NCI-H1092 treated with DMSO at 0.1 percent for 48 hours (cell line): ENCODE measurements at regions not wholly inside any gene's neighbourhood (a gene's known extent, or its start where the extent isn't known, plus 50 kb on each side); places are given as distances from the start of the nearest gene placed in this dataset.

Experiments
- DNase-seq: peaks from one replicate; lab custom pipeline; 2025; lab: John Stamatoyannopoulos, UW

DNA sequence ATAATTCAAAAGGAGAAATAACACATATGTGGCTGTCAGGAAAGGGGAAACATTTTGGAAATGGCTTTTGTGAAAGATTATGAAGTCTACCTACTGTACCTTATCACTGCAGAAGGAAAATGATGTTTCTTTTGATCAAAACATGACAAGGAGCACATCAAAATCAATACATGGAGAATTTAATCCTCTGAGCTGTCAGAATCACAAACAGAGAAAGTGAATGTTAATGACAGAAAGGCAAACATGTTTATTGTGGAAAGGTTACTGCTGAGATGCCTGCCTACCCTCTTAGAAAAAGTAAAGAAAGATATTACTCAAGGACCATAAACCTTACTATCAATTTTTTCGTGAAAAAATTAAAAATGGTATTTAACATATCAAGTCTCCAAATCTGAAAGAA, 794.5 kb upstream of the GYPC start:
- no peak for DNase-seq

- no peak for DNase-seq
Observed at GRCh38 chr2:125867908-125868307, 788.0 kb upstream of the GYPC start.

- no peak for DNase-seq
Observed at GRCh38 chr2:125870264-125870663, 785.7 kb upstream of the GYPC start.

GRCh38 chr2:125870746-125871145, 785.2 kb upstream of the GYPC start:
- no peak for DNase-seq

- no peak for DNase-seq
Observed at GRCh38 chr2:125874564-125874963, 781.4 kb upstream of the GYPC start.

- no peak for DNase-seq
Observed at GRCh38 chr2:125885340-125885739, 770.6 kb upstream of the GYPC start.

DNA sequence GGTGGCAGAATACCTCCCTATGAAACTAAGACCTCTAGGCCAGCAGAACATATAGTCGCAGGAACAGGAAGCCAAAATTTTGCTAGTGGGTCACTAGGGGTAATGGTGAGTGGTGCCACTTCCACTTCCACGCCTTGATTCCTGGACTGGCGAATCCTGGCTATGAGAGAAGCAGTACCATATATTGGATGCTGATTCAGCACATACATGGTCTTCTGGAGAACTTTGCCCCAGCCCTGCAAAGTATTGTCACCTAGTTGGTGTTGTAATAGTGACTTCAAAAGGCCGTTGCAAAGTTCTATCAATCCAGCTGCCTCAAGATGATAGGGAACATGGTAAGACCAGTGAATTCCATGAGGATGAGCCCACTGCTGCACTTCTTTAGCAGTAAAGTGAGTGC, 769.8 kb upstream of the GYPC start:
- DNase-seq = no peak

GRCh38 chr2:125901278-125901677, 754.7 kb upstream of the GYPC start:
- DNase-seq = no peak

DNA sequence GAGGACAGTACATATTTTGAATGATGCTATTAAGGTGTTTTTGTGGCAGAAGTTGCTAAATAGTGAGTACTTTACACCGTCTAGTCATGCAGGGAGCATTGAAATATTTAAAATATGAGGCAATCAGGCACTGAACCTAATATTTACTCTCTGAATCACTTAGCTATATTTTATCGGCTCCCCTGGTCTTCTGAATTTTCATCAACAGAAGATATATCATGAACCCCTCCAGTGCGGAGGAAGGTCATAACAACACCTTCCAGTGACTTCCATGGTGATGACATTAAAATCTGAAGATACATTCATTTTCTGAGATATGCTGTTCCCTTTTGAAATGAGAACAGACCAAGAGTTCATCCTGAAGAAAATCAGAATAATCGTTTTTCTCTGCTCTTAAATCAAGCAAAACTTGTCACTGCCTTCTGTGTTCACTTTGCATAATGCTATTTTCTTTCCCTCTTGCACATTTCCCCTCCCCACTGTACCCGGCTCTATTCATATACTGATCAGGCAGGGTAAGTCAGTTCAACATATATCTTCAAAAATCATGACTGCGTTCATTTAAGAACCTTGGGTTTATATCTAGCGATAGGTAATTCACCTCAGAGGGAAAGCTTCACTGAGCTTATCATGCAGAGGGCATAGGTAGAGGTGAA, 729.9 kb upstream of the GYPC start:
- no peak for DNase-seq

- no peak for DNase-seq
Observed at GRCh38 chr2:125935559-125935958, 720.4 kb upstream of the GYPC start.

GRCh38 chr2:125942585-125943424, 713.2 kb upstream of the GYPC start:
- no peak for DNase-seq

DNA sequence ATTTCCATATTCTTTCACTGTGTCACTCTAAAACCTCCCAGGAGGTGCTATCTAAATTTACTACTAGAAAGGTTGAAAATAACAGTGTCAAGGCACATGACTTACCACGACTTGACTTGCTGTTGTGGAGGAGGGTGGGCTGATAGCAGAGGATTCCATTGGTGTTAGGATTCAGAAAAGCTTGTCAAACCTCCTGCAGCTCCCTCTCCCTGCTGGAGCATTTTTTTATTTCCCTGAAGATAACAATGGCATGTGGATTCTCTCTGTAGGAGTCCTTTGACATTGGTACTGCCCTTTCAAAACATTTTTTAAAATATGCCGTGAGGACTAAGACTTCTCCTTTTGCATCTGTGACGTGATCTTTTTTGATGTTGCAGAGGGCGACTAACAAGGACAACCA, 696.9 kb upstream of the GYPC start:
- DNase-seq = no peak

DNA sequence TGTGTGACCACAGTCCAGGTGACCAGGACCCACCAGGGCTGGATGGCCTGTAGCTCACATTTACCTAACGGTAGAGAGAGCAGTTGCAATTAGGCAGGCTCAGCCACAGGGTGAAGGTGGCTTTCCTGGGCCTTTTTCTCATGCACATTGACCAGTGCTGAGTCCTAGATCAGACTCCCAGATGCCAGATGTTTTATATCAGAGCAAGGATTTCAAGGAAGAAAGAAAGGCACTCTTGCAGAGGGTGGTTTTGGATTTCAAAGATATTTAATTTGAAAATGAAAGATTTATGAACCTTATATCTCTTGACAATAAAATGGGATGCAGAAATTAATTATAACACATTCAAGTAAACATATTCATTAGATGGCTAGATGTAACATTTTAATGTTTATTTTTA, 694.2 kb upstream of the GYPC start:
- DNase-seq = no peak

- DNase-seq = no peak
Observed at GRCh38 chr2:125979886-125980285, 676.1 kb upstream of the GYPC start.

- DNase-seq = no peak
Observed at GRCh38 chr2:125983364-125983763, 672.6 kb upstream of the GYPC start.

DNA sequence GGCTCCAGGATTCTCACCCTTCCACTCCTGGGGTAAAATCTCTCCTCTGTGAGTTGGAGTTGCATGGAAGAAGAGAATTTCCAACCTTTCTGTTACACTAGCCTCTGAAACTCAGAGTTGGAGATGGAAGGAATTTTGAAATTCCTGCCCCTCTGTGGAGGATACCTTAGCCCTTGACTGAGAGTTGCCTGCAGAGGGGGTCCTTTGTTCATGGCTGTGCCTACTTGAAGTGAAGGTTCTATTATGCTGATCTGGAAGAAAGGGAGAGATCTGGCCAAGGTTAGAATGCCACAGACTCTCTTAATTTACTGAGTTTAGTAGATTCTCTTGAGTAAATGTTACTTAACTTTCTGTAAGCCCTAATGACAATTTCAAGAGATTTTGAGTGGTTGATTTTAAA, 626.6 kb upstream of the GYPC start:
- no peak for DNase-seq

- DNase-seq = no peak
Observed at GRCh38 chr2:126038861-126039260, 617.1 kb upstream of the GYPC start.

DNA sequence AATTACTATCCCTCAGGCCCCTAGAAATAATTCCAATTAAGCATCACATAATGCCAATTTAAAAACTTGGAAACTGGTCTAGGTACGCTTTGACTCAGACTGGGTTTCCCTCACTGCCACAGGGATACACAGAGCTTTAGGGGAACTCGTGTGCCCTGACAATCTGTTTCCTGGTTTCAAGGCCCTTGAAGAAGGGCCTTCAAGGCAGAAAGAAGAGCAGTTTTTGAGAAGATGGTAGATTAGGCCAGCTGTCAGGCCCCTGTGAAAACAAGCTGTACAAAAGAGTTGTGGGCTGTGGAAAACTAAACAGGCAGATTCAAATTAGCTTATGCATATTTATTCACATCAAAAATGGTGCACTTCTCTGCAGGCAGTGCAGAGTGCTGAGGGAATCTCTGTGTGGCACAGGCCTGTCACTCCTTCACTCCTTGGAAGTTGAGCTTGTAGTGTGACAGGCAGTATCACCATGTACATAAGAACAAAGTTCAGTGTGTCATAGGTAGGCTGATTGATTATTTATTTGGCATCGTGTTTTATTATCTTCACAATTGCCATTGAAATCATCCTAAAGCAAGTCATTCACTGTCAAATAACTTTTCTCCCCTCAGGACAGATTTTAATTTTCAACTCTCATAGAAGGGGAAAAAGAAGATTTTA, 614.4 kb upstream of the GYPC start:
- no peak for DNase-seq

GRCh38 chr2:126042089-126042488, 613.9 kb upstream of the GYPC start:
- DNase-seq = no peak

GRCh38 chr2:126048719-126049118, 607.2 kb upstream of the GYPC start:
- no peak for DNase-seq

GRCh38 chr2:126049461-126049860, 606.5 kb upstream of the GYPC start:
- no peak for DNase-seq

DNA sequence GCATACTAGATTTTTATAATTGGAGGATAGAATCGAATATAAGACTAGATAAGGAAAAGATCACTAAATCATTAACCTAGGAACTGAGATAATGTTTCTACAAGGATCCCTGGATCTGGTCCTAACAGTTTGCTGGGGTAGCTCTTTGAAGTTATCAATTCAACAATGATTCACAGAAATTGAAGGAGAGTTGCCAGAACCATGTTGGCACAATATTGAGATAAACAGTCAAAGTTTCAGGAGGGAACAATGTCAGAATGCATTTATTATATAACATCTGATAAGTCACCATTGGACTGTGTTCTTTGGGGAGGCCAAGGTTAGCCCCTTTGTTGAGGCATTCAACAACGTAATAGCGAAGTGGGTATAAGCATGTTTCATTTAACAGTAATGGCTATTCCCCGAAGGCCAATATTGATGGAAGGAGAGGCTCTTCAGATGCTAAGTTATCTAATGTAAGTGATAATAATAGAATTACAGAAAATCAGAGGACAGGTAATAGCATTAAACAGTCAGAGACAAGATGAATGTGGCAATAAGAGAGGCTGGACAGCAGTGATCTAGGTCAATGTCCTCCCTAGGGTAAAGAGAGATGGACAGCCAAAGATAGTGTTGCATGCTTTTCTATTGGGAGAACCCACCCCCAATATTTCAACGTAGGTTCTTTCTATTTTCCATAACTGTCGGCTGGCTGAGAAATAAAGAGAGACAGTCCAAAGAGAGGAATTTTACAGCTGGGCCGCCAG, 604.8 kb upstream of the GYPC start:
- no peak for DNase-seq
